Activated CD4-positive, CD25-positive, alpha-beta regulatory T cell treated with anti-CD3 and anti-CD28 coated beads, Interleukin-2, amount 50 U/mL, for 72 hours (primary cell): ENCODE measurements at regions not wholly inside any gene's neighbourhood (a gene's known extent, or its start where the extent isn't known, plus 50 kb on each side); places are given as distances from the start of the nearest gene placed in this dataset.

Experiments
- DNase-seq: peaks from one replicate; pipeline ENCODE4 v3.0.0; 2021

DNA sequence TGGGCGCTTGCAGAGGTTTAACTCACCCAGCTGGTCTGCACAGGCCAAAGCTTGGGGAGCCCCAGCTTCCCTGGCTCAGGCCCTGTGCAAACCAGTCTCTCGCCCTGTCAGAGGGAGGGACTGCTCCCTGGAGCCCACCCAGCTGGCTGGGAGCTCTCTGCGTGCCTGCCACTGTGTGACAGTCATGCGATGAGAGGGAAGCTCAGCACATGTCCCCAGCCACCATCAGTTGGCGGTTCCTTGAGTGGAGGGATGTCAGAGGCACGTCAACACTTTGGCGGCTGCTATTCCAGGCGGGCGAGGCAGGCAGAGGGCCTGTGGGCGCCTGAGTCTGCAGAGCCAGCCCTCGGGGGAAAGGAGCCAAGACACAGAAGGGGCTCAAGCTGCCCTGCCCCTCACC is 324.6 kb downstream of the UACA start:
- DNase-seq, result no peak

DNA sequence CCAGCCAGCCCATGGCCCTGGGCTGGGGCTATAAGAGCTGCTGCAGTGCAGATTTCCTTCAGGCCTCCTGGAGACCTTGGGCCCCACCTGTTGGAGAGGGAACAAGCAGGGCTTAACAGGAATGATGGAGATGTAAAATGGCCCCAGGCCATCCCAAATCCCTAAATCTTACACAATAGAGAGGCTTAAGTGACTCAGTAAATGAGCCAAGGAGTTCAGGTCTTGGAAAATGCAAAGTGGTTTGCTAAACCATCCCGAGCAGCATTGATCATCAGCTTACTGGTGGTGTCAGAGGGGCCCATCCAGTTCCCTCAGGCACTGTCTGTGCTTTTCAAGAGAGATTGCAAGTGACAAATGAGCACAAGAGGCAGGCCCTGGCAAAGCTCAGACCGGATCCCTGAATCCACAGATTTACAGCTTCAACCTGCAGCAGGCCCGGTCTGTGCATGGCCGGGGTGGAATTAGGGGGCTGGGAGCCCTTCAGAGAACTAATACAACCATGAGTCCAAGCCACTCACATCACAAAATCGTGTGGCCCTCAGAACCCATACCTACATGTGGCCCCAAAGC is 325.4 kb downstream of the UACA start:
- no peak for DNase-seq

DNA sequence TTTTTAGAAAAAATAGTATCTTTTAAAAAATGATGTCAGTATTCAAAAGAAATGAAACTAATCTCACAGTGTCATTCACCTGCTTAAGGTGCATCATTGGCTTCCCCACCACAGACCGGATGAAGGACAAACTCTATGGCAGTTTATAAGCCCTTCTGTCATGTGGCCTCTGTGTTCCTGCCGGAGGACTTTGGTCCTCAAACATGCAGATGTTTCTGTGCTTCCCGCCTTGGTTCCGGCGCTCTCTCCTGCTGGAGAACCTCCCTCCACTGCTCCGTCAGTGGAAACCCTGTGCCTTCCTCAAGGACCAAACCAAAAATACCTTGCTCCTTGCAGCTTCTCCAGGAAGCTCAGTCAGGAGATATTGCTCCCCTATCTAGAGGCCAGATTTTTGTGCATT is 326.3 kb downstream of the UACA start:
- no peak for DNase-seq

DNA sequence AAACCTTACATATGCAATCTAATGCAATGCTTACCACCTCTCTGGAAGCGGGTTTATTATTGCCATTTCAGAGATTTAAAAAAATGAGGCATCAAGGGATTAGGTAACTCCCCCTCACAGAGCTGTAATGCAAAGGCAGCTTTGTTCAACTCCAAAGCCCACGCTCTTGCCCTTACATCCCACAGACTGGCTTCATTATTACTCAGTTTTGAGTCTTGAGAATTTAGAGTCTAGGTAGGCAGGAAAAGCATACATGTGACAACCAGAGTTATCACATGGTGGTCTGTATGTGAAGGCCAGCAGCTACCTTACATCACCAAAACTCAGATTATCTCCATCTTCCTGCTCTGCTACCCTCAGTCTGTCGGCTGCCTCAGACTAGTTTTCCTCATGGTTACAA is 326.9 kb downstream of the UACA start:
- DNase-seq, result no peak

DNA sequence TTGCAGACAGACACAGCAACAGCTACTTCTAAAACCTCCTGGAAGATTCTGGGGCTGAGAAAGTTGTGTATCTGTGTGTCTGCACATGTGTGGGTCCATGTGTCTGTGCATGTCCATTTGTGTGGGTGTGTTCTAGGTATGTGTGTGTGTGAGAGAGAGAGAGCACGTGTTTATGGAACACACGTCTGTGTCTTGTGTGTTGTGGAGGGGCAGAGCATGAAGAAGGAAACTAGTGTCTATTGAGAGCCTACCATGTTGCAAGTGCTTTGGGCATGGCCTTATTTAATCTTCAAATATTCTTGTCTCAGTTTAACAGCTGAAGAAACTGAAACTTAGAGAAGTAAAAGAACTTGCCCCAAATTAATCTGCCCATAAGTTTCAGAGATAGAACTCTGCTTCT is 327.5 kb downstream of the UACA start:
- no peak for DNase-seq

DNA sequence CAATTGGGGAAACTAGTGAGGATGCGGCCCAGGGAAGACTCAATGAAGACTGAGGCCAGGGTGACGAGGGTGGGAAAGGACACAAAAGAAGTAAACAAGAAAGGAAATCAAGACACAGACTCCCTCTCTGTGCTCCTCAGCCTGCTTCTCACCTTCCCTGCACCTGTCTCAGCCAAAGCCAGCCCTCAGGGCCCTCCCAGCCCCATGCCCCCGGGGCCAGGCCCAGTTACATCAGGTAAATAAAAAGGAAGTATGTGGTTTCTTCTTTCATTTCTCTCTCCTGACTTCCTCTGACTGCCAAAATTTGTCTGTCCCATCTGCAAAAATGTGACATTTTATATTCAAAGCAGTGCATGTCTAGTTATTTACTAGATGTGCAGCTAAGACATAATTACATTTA is 328.0 kb downstream of the UACA start:
- no peak for DNase-seq

DNA sequence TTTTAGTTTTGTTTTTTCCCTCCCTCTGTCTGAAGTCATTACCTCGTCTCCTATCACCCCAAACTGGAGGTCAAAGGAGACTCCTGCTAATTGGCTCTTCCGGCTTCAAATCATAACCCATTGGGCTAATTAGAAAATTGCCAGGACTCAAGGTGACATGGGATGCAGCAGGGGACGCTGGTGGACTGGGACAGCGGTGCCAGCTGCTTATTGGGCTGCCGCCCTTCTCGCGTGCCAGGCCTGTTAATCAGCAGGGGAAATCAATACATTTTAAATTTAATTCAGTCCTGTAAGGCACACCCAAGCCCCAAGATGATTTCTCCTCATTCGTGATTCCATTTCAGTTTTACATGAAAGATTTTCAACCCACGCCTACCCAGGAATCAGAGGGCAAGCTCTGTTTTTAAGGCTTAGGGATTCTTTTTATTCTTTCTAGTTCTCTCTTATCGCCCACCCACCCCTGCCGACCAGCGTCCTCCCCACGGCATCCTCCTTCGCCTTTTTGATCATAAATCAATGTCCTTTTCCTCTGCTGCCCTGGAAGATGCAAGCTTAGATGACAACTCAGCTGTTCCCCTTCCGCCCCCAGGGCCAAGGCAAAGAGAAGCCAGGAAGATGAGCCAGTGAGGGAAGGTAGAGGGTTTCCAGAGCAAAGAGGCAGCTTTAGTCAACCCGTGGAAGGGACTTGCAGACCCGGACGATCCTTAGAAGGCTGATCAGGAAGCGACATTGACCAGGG is 329.6 kb downstream of the UACA start:
- no peak for DNase-seq

DNA sequence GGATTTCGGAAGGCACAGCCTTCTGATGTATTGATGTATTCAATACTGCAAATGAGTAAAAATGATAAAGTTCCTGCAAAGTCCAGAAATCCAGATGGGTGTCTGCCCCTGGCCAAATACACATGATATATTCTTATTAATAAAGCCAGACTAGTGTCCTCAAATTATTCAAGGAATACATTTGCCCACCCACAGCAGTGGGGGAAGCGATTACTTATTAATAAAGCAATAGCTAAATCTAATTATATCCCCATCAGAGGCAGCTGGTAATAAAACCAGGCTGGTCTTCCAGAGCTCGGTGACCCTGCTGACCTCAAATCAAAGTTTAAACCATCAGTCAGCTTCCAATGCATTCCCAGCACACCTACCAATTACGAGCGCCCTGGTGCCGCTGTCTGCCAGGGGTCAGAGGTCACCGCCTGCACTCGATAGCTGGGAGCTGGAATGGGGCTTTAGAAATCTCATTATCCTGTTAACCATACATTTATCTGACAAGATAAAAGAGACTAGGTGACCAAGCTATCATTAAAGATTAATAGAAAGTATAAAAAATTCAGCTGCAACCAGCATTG is 330.3 kb downstream of the UACA start:
- no peak for DNase-seq

DNA sequence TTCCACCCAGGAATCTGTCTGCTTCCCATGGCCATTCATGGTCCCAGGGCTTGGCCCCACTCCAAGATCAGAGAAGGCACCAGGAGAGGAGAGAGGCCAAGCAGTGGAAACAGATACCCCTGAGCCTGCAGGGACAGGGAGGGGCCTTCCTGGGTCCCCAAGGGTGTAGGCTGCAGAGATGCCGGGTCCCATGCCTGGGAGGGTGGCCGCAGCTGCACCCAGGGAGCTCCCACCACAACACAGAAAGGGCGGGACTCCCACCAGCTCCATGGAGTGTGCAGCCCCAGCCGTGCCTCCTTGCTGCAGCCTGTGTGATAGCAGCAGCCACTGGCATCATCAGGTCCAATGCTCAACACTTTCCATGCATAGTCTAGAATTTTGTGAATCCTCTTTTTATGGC is 331.5 kb downstream of the UACA start:
- DNase-seq, result no peak

DNA sequence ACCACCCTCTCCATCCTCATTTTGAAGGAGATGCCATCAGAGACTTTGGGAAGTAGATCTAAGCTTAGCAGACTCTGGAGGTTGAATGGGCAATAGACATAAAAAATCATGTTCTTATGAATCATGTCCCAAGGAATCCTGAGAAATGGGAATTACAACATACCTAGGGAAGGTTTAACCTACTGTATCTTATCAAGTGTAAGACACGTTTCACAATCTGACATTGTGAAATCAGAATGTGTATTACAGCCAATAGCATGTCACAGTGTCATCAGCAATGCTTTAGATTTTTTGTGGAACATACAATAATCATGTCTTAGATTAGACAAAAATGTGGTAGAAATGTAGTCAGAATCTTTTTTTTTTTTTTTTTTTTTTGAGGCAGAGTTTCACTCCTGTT is 332.4 kb upstream of the TLE3 start:
- DNase-seq, result no peak

DNA sequence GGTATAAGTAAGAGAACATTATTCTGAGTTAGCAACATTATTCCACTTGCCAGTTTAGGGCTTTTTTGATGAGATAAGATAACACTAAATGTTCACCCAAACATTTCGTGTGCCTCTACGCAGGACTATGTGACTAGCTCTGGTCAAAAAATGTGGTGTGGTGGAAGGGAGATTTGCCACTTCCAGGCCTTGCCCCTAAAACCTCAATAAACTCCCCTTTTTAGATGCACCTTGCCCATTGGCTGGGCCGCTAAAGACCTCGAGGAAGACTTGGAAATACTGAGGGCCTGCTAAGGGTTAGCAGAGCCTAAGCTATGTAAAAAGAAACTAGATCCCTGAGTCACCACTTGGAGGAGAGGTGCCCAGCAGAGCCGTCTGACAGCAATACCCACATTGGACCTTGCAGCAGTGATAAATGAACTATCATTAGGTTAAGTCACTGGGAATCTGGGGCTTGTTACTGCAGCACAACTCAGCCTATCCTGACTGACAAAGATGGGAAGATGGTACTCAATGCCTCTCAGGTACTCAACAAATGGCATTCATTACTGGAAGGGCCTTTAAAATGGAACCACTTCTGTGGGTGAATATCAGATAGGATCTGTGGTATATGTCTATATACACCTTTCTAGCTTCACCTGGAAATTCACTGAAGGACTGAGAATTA is 331.5 kb upstream of the TLE3 start:
- DNase-seq, result no peak

DNA sequence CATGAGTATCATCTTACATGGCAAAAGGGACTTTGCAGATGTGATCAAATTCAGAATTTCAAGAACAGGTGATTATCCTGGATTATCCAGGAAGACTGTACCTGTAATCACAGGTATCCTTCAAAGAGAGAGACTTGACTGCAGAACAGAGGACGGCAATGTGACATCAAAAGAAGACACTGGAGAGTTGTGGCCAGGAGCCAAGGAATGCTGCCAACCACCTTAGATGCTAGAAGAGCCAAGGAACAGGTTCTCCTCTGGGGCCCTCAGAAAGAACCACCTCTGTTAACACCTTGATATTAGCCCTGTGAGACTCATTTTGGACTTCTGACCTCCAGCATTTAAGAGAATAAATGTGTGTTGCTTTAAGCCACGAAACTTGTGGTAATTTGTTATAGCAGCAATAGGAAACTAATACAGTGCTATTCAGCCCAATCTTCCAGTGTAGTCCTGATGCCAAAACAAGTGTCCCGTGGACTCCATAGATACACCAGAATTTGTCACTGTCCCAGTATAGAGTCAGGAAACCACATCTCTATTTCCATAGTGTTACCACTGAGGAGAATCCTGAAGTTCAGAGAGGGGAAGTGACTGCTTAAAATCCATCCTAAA is 330.6 kb upstream of the TLE3 start:
- no peak for DNase-seq

DNA sequence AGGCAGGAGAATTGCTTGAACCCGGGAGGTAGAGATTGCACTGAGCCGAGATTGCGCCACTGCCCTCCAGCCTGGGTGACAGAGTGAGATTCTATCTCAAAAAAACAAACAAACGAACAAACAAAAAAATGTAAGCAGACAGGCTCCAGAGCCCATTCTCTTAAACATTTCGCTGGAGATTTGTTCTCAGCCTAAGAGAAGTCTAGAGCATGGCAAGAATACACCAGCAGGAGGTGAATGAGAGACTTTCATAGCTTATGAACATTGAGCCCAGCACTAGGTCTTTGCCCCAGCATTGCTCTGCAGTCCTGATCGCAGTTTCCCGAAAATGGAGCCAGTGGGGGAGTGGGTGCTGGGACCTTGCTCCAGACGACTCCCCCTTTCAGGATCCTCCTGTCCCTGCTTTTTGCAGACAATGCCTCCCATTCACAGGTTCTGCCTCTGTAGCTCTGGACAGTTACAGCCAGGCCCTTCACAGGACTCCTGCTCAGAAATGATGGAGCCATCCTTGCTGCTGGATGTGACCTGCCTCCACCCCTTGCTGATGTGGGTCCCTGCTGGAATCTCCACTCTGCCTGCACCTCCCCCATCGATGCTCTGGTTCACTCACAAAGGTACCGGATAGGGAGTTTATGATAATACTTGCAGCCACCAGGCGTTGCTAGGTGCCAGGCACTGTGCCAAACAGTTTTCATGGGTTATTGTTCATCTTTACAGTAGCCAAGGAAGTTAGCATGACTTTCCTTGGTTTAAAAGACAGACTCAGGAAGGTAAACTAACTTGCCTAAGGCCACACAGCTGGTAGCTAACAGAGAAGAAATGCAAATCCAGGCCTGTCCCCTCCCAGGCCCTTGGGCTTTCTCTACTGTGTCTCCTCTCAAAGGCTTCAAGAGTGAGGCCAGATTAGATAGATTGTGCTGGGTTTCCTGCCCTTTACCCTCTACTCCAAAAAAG is 329.7 kb upstream of the TLE3 start:
- no peak for DNase-seq

DNA sequence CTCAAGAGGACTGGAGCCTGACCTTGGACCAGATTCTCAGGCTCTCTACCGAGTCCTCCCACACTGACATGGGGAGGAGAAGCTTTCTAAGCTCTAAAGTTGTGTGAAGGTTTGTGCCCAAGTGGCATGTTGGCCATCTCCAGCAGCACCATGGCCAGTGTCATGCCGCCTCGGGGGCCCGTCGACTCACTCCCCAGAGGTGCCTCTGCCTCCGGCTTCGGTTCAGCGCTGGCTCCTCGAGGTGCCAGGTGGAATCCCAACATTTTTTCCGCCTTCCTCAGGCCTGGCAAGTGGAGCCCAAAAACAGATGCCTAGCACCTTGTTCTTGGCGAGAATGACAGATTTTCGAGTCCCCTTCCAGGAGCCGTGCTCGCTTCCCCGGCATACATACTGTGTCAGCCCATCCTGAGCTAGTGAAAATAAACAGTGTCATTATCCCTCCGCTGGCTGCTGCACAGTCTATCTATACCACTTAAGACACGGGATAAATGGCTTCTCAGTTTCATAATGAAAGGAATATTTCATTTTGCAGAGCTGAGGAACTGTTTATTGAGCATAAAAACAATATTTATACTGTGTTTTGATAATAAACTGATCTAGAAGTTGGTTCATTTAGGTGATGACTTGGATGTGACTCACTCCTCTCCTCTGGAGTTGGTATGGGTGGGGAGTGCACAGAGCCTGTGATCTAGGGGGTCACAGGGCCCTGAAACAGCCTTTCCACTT is 328.5 kb upstream of the TLE3 start:
- no peak for DNase-seq

DNA sequence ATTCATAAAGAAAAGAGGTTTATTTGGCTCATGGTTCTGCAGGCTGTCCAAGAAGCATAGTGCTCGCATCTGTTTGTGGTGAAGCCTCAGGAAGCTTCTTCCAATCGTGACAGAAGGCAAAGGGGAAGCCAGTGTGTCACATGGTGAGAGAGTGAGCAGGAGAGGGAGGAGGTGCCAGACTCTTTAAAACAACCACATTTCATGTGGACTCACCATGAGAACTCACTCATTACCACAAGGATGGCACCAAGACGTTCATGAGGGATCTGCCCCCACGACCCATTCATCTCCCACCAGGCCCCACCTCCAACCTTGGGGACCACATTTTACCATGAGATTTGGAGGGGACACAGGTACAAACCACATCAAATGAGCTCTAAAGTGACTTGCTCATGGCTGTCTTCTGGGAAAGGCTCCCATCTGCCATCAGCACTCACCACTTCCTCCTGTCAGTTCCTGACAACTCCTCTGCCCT is 327.3 kb upstream of the TLE3 start:
- DNase-seq, result no peak

DNA sequence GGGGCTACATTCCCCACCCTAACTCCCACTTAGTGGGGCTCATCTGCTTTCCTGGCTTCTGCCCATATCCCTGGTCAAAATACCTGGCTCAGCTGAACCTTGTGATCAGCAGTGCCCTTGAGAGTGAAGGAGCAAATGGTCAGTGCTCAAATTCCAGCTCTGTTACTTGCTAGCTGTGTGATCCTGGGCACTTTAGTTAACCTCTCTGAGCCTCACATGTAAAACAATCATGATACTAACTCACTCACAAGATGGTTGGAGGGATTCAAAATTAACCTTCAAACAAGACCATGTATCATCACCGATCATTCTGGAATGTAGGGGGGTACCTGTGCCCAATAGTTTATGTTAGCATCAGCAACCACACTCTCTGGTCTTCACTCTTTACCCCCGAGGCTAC is 325.6 kb upstream of the TLE3 start:
- DNase-seq, result no peak

DNA sequence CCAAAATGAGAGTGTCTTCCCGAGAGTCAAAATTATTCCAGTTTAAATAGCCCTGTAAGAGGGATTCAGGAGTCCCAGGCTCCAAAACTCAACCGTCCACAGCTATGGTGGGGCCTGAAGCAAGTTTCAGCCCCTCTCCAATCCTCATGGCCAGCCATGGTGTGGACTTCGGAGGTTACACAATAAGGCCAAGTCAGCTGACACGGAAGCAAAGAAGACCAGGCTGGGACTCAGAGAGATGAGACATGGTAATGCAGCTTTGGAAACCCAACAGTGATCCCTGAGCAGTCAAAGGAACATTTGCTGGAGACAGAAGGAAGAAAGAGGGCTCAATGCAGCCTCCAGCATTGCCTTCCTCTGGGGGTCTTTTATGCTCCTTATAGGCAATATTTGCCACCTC is 324.6 kb upstream of the TLE3 start:
- no peak for DNase-seq

DNA sequence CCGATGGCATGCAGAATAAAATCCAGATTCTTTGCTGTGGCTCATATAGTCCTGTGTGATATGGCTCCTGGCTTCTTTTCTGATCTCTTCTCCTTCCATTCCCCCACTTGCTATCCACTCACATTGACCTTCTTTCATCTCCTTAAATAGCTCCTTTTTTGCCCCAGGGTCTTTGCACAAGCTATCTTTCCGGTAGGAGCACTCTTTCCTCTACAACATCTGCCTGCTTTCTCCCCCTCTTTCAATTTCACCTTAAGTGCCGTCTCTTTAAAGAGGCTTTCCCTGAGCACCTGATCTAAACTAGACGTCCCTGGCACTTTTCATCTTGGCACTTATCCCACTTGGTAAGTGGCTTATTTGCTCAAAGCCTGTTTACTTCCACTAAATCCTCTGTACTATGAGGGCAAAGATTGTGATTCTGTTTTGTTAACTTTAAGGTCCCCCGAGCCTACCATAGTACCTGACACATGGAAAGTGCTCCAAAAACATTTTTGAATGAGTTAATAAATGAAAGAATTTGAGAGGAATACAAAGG is 323.3 kb upstream of the TLE3 start:
- DNase-seq, result no peak

DNA sequence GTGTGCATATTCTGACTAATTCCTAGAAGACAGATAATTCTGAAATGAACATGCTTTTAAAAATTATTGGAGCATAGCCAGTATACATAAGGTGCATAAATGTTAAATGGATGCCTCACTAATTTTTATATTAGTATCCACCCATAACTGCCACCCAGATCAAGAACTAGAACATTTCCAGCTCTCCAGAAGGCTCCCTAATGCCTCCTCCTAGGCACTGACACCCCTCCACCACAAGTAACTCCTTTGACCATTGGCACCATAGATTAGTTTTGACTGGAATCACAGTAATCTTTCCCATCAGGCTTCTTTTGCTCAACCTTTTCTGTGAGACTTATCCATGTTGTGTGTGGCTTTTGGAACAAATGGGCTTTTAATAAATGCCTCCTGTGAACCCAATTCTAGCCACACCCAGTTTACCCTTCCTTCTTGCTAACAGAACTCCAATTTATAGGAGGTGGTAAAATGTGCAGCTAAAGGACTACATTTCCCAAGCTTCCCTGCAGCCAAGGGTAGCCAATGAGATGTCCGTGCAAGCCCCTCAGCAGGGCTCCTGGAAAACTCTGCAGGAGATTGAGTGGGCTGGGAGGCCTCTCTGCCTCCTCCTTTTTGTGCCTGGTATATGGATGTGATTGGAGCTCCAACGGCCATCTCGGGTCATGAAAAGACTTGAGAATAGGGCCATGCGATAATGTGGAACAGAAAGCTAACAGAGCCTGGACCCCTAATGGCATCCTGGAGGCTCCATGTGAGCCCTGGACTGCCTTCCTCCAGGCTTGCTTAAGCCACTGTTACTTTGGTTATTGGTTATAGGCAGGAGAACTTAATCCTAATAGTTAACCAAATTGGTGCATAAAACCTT is 322.6 kb upstream of the TLE3 start:
- DNase-seq, result no peak

DNA sequence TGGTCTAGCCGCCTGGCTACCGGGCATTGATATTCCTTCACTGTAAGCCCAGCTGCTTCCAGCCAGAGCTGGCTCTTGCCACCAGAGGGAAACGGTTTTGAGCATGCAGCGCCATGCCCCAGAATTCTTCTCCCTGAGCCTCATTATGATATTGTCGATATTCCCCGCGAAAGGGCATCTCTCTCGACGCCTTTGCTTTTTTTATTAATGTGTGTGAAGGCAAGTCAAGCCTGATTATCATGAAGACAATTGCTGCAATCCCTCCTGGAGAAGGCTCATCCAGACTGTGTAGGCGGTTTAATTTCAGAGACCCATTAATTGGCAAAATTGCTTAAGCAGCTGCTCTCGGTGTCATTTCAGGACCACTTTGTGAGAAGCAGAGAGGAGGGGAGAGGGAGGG is 321.2 kb upstream of the TLE3 start:
- DNase-seq, result no peak

DNA sequence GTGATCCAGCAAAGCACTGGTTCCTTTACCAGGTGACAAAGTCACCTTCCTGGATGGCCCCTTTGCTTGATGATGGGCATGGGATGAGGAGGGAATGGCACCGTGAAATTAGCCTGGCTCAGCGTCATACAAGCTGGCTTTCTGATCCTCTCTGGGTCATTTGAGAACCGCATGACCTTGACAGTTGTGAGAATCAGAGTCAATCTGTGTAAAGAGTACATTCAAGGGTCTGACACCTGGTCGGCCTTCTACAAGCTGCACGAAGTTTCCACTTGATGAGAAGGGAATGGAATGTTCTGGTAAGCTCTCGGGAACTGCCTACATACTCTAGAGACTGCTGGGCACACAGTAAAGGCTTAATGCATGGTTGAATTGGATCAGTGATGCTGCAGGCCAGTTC is 319.8 kb upstream of the TLE3 start:
- no peak for DNase-seq
